ENCODE measurements at regions not wholly inside any gene's neighbourhood (a gene's known extent, or its start where the extent isn't known, plus 50 kb on each side); places are given as distances from the start of the nearest gene placed in this dataset.

DNA sequence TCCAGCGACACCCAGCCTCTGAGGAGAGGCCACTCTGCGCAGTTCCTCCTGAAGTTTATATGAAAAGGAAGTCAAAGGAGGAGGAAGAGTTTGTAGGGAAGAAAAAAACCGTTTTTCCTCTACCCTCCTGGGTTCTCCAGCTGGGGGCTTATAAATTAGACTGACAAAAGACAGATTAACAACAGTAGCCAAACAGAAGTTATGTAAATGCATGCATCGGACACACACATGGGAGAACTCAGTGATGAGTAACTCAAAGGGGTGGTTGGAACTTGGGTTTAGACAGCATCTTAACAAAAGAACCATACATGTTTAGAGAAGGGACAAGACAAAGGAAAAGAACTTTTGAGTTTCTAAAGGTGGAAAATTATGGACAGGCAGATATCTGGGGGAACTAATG lies 71.2 kb downstream of the CD24 start:
- no peak for TF ChIP-seq CTCF (IDR thresholded peaks at IDR 0.05)
- TF ChIP-seq POLR2A (IDR thresholded peaks at IDR 0.05): no peak

Measured in testis (tissue), 2 donors.